ENCODE measurements at regions not wholly inside any gene's neighbourhood (a gene's known extent, or its start where the extent isn't known, plus 50 kb on each side); places are given as distances from the start of the nearest gene placed in this dataset.

GRCh38 chr3:182568261-182568660 is 225.0 kb upstream of the ATP11B start:
- H3K79me1 ChIP-seq (replicated peaks; ENCODE audit: low read length, poor library complexity, severe bottlenecking) = no peaks in the 10 kb centered on the region
- H3K36me3 ChIP-seq (ENCODE audit: control insufficient read depth in 1 of 2, insufficient read depth in 2 of 2, low read depth in 1 of 2, low read length in 2 of 2) = no peaks in the 10 kb centered on the region
- H4K8ac ChIP-seq (ENCODE audit: low read length) = no peak overlapping the region
- H2AK5ac ChIP-seq (ENCODE audit: low read length, severe bottlenecking) = no peak overlapping the region
- H4K91ac ChIP-seq (ENCODE audit: low read length) = no peak overlapping the region
- H3K14ac ChIP-seq (ENCODE audit: low read length in 2 of 2) = no peak overlapping the region
- 74% methylated on average over 3 of the region's 3 CpGs for WGBS
- peaks cover under 1% of the 10 kb centered on the region for H3K9me3 ChIP-seq (ENCODE audit: control insufficient read depth, low read length)
- no peak overlapping the region for H3K27ac ChIP-seq (ENCODE audit: low read length, poor library complexity, severe bottlenecking)
- no peak overlapping the region for H2BK12ac ChIP-seq (ENCODE audit: low read length in 2 of 2)
- no peak overlapping the region for H3K4me3 ChIP-seq (ENCODE audit: insufficient read depth in 1 of 2, low read depth in 1 of 2, low read length in 2 of 2)
- no peaks in the 10 kb centered on the region for H3K4me1 ChIP-seq (ENCODE audit: control insufficient read depth, insufficient read depth, low read depth, low read length)
- H2BK15ac ChIP-seq (ENCODE audit: low read depth, poor library complexity, severe bottlenecking) = no peak overlapping the region
- no peak overlapping the region for H2BK120ac ChIP-seq (ENCODE audit: low read depth, low read length)
- no peak overlapping the region for H3K18ac ChIP-seq (ENCODE audit: low read depth in 1 of 2, low read length in 2 of 2)
- H3K27me3 ChIP-seq (ENCODE audit: control insufficient read depth in 1 of 2, insufficient read depth in 1 of 2, low read length in 2 of 2) = no peaks in the 10 kb centered on the region
- H3K9ac ChIP-seq (ENCODE audit: low read length) = no peak overlapping the region
- H2BK5ac ChIP-seq (ENCODE audit: low read depth, low read length, poor library complexity, severe bottlenecking) = no peak overlapping the region
- H3K4me2 ChIP-seq (ENCODE audit: low read length, poor library complexity, severe bottlenecking) = no peak overlapping the region
- no peak overlapping the region for H3K4ac ChIP-seq (ENCODE audit: low read depth in 1 of 2, low read length in 2 of 2)
- DNase-seq = no peak
- H2AFZ ChIP-seq (ENCODE audit: low read depth, low read length) = no peak overlapping the region
- no peak overlapping the region for H3K23ac ChIP-seq (ENCODE audit: low read length in 2 of 2)

DNA sequence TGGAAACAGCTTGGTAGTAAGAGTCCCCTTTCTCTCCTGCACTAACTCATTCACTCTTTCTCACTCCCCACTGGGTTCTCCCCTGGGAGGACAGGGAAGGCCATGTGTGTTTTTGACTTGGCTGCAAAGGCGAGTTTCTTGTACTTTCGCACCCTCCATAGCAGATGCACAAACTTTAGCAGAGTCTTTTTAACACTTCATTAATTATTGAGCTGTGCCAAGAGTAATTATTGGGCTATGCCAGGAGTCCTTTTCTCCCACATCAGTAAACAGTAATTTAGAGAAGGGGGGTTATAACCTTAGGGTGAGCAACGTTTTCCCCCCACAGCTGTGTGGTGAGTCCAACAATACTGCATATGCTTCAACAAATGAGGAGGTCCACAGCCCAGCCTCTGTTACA is 224.4 kb upstream of the ATP11B start:
- Histone ChIP-seq H3K36me3 (ENCODE audit: control insufficient read depth in 1 of 2, insufficient read depth in 2 of 2, low read depth in 1 of 2, low read length in 2 of 2) (no peaks in the 10 kb centered on the region), H3K14ac (ENCODE audit: low read length in 2 of 2) (no peak overlapping the region), H2AFZ (ENCODE audit: low read depth, low read length) (no peak overlapping the region), H2BK12ac (ENCODE audit: low read length in 2 of 2) (no peak overlapping the region), H3K23ac (ENCODE audit: low read length in 2 of 2) (no peak overlapping the region), H2BK120ac (ENCODE audit: low read depth, low read length) (no peak overlapping the region), H3K9ac (ENCODE audit: low read length) (no peak overlapping the region), H3K18ac (ENCODE audit: low read depth in 1 of 2, low read length in 2 of 2) (no peak overlapping the region), H3K4me1 (ENCODE audit: control insufficient read depth, insufficient read depth, low read depth, low read length) (no peaks in the 10 kb centered on the region), H3K79me1 (replicated peaks; ENCODE audit: low read length, poor library complexity, severe bottlenecking) (no peaks in the 10 kb centered on the region), H3K4me3 (ENCODE audit: insufficient read depth in 1 of 2, low read depth in 1 of 2, low read length in 2 of 2) (no peak overlapping the region), H3K27ac (ENCODE audit: low read length, poor library complexity, severe bottlenecking) (no peak overlapping the region), H3K4ac (ENCODE audit: low read depth in 1 of 2, low read length in 2 of 2) (no peak overlapping the region), H2BK15ac (ENCODE audit: low read depth, poor library complexity, severe bottlenecking) (no peak overlapping the region), H2AK5ac (ENCODE audit: low read length, severe bottlenecking) (no peak overlapping the region), H3K4me2 (ENCODE audit: low read length, poor library complexity, severe bottlenecking) (no peak overlapping the region), H3K9me3 (ENCODE audit: control insufficient read depth, low read length) (peaks cover 6% of the 10 kb centered on the region), H4K91ac (ENCODE audit: low read length) (no peak overlapping the region), H3K27me3 (ENCODE audit: control insufficient read depth in 1 of 2, insufficient read depth in 1 of 2, low read length in 2 of 2) (no peaks in the 10 kb centered on the region), H4K8ac (ENCODE audit: low read length) (no peak overlapping the region), H2BK5ac (ENCODE audit: low read depth, low read length, poor library complexity, severe bottlenecking) (no peak overlapping the region)
- WGBS = 30% methylated on average over 1 of the region's 3 CpGs
- no peak for DNase-seq

- Histone ChIP-seq H3K79me1 (replicated peaks; ENCODE audit: low read length, poor library complexity, severe bottlenecking) (no peaks in the 10 kb centered on the region), H3K4me2 (ENCODE audit: low read length, poor library complexity, severe bottlenecking) (no peak overlapping the region), H3K9me3 (ENCODE audit: control insufficient read depth, low read length) (peaks cover 15% of the 10 kb centered on the region), H4K91ac (ENCODE audit: low read length) (no peak overlapping the region), H3K14ac (ENCODE audit: low read length in 2 of 2) (no peak overlapping the region), H2BK15ac (ENCODE audit: low read depth, poor library complexity, severe bottlenecking) (no peak overlapping the region), H2AFZ (ENCODE audit: low read depth, low read length) (no peak overlapping the region), H3K27ac (ENCODE audit: low read length, poor library complexity, severe bottlenecking) (no peak overlapping the region), H4K8ac (ENCODE audit: low read length) (no peak overlapping the region), H3K36me3 (ENCODE audit: control insufficient read depth in 1 of 2, insufficient read depth in 2 of 2, low read depth in 1 of 2, low read length in 2 of 2) (no peaks in the 10 kb centered on the region), H2AK5ac (ENCODE audit: low read length, severe bottlenecking) (no peak overlapping the region), H3K23ac (ENCODE audit: low read length in 2 of 2) (no peak overlapping the region), H3K27me3 (ENCODE audit: control insufficient read depth in 1 of 2, insufficient read depth in 1 of 2, low read length in 2 of 2) (no peaks in the 10 kb centered on the region), H3K4me1 (ENCODE audit: control insufficient read depth, insufficient read depth, low read depth, low read length) (no peaks in the 10 kb centered on the region), H3K18ac (ENCODE audit: low read depth in 1 of 2, low read length in 2 of 2) (no peak overlapping the region), H3K4me3 (ENCODE audit: insufficient read depth in 1 of 2, low read depth in 1 of 2, low read length in 2 of 2) (no peak overlapping the region), H3K4ac (ENCODE audit: low read depth in 1 of 2, low read length in 2 of 2) (no peak overlapping the region), H2BK5ac (ENCODE audit: low read depth, low read length, poor library complexity, severe bottlenecking) (no peak overlapping the region), H2BK12ac (ENCODE audit: low read length in 2 of 2) (no peak overlapping the region), H2BK120ac (ENCODE audit: low read depth, low read length) (no peak overlapping the region), H3K9ac (ENCODE audit: low read length) (no peak overlapping the region)
- DNase-seq = no peak
- 80% methylated on average over 3 of the region's 3 CpGs for WGBS
Observed at GRCh38 chr3:182570946-182571594, 222.2 kb upstream of the ATP11B start.

DNA sequence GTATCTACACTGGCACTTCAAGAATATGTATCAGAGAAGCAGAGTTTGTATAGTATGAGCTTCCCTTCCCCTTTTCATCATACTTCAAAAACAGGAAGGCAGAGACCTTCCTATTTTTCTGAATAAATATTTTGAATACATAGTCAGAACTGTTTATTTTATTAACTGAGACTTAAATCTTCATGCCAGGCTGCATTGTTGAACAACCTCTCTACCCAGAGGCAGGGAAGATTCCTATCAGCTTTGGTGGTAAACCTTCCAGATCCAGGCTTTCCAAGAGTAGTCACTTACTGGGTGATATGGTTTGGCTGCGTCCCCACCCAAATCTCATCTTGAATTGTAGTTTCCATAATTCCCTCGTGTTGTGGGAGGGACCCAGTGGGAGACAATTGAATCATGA is 217.4 kb upstream of the ATP11B start:
- 52% methylated on average over 2 of the region's 2 CpGs for WGBS
- no peak overlapping the region for H2BK15ac ChIP-seq (ENCODE audit: low read depth, poor library complexity, severe bottlenecking)
- H4K8ac ChIP-seq (ENCODE audit: low read length) = no peak overlapping the region

More for the DNA sequence above, 217.4 kb upstream of the ATP11B start:
- Histone ChIP-seq H3K4me2 (ENCODE audit: low read length, poor library complexity, severe bottlenecking) (no peak overlapping the region), H3K23ac (ENCODE audit: low read length in 2 of 2) (no peak overlapping the region), H3K4ac (ENCODE audit: low read depth in 1 of 2, low read length in 2 of 2) (no peak overlapping the region), H2AK5ac (ENCODE audit: low read length, severe bottlenecking) (no peak overlapping the region), H4K91ac (ENCODE audit: low read length) (no peak overlapping the region), H2BK12ac (ENCODE audit: low read length in 2 of 2) (no peak overlapping the region), H3K79me1 (replicated peaks; ENCODE audit: low read length, poor library complexity, severe bottlenecking) (no peaks in the 10 kb centered on the region), H2BK5ac (ENCODE audit: low read depth, low read length, poor library complexity, severe bottlenecking) (no peak overlapping the region), H3K9me3 (ENCODE audit: control insufficient read depth, low read length) (peaks cover 15% of the 10 kb centered on the region), H3K4me3 (ENCODE audit: insufficient read depth in 1 of 2, low read depth in 1 of 2, low read length in 2 of 2) (no peak overlapping the region), H3K4me1 (ENCODE audit: control insufficient read depth, insufficient read depth, low read depth, low read length) (no peaks in the 10 kb centered on the region), H2AFZ (ENCODE audit: low read depth, low read length) (no peak overlapping the region), H3K36me3 (ENCODE audit: control insufficient read depth in 1 of 2, insufficient read depth in 2 of 2, low read depth in 1 of 2, low read length in 2 of 2) (no peaks in the 10 kb centered on the region), H3K14ac (ENCODE audit: low read length in 2 of 2) (no peak overlapping the region), H3K27ac (ENCODE audit: low read length, poor library complexity, severe bottlenecking) (no peak overlapping the region), H3K27me3 (ENCODE audit: control insufficient read depth in 1 of 2, insufficient read depth in 1 of 2, low read length in 2 of 2) (no peaks in the 10 kb centered on the region), H2BK120ac (ENCODE audit: low read depth, low read length) (no peak overlapping the region), H3K9ac (ENCODE audit: low read length) (no peak overlapping the region), H3K18ac (ENCODE audit: low read depth in 1 of 2, low read length in 2 of 2) (no peak overlapping the region)
- DNase-seq = no peak
